ENCODE measurements at regions not wholly inside any gene's neighbourhood (a gene's known extent, or its start where the extent isn't known, plus 50 kb on each side); places are given as distances from the start of the nearest gene placed in this dataset.

DNA sequence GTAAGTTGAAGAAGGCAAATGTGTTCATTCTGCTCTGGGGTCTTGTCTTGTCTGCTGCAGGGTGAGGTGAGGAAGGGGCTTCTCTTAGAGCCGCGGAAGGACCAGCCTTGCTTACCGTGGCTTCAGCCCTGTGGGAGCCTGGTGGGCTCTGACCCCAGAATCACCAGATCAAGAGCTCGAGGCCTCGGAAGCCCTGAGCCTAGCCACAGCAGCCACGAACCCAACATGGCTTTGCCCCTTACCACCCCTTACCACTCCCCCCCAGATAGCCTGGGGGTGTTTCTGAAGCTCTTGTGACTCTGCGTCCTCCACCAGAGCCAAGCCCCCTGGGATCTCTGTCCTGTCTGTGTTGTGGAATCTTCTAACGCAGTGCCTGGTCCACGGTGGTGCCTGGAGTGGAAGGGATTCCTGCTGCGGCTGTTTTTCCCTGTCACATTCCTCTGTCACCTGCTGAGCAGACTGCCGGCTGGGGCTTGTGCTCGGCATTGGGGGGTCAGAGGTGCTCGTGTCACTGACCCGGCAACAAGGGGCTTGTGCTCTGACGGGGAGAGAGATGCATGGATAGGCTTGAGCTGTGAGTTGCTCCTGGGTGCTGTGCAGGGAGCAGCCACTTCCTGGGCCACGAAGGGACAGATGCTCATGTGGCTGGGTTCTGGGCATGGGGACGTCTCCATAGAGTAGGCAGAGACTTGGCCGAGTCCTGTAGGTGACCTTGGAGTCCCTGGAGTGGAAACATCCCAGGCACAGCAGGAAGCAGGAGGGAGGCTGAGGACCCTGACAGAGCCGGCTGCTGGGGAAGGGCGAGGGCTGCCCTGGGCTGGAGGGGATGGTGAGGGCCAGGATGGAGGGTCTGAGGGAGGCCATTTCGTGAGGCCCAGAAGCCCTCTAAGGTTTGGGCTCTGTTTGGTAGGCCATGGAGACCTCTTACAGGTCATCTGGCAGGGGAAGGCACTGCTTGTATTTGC is 316.0 kb downstream of the QKI start:
- Histone ChIP-seq H3K4me3 (no peak overlapping the region), H3K36me3 (ENCODE audit: low read depth) (no peaks in the 10 kb centered on the region), H3K4me1 (ENCODE audit: insufficient read depth) (no peaks in the 10 kb centered on the region), H3F3A (ENCODE audit: insufficient read depth) (no peaks in the 10 kb centered on the region), H3K9me2 (ENCODE audit: insufficient read depth) (no peaks in the 10 kb centered on the region), H3K9me3 (ENCODE audit: low read depth) (no peaks in the 10 kb centered on the region), H3K27ac (no peak overlapping the region), H3K79me2 (ENCODE audit: insufficient read depth) (no peaks in the 10 kb centered on the region), H3K4me2 (ENCODE audit: unreplicated experiment) (no peak overlapping the region), H2AFZ (no peak overlapping the region), H4K20me1 (ENCODE audit: insufficient read depth) (no peaks in the 10 kb centered on the region), H3K9ac (no peak overlapping the region), H3K27me3 (replicated peaks; ENCODE audit: insufficient read depth) (no peaks in the 10 kb centered on the region)
- TF ChIP-seq EZH2 (IDR thresholded peaks at IDR 0.05; ENCODE audit: insufficient read depth, poor library complexity, severe bottlenecking) (no peak), EZH2phosphoT487 (IDR thresholded peaks at IDR 0.05; ENCODE audit: insufficient read depth, low read depth) (no peak)
- WGBS, 2 experiments (ENCODE audit: low coverage in 1 of 2, low lambda C conversion rate in 2 of 2, missing lambda C conversion rate in 2 of 2), result 68 to 75% methylated on average over 19 to 21 of the region's 21 CpGs
- no peak for DNase-seq
- in situ Hi-C loops (cut with MboI), result no loop called here

DNA sequence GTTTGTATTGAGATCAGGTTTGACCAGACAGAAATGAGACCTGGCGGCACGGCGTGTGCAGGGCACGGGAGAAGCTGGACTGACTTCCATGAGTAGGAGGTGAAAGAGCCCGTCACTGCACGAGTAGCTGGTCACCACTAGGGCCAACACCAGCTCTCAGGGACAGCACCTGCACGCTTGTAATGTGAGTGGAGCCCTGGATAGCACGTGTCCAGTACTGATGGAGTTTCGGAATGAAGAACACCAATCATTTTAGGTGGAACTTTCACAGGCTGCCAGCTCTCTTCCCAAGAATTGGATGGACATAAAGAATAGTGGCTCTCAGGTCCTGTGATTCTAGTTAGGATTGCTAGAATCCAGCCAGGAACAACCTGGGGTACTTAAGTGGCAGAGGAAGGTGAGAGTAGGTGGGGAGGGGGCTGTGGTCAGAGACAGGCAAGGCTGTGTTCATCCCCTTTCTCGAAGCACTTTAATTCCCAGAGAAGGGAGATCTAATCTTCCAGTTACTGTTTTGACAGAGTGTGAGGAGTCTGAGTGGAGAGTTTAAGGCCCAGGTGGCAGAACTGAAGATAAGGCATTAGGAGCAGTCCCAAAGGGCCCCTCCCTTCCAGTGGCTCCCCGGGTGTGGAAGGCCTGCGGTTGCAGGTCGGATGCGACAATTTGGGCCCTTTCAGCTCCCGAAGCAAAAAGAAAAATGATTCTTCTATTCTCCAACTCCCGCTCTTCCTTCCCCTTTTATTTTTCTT is 314.8 kb downstream of the QKI start:
- Histone ChIP-seq H3K4me2 (ENCODE audit: unreplicated experiment) (no peak overlapping the region), H3K4me1 (ENCODE audit: insufficient read depth) (no peaks in the 10 kb centered on the region), H3K9me3 (ENCODE audit: low read depth) (no peaks in the 10 kb centered on the region), H4K20me1 (ENCODE audit: insufficient read depth) (no peaks in the 10 kb centered on the region), H3K9me2 (ENCODE audit: insufficient read depth) (no peaks in the 10 kb centered on the region), H3K36me3 (ENCODE audit: low read depth) (no peaks in the 10 kb centered on the region), H2AFZ (no peak overlapping the region), H3K27me3 (replicated peaks; ENCODE audit: insufficient read depth) (no peaks in the 10 kb centered on the region), H3K9ac (no peak overlapping the region), H3K79me2 (ENCODE audit: insufficient read depth) (no peaks in the 10 kb centered on the region), H3F3A (ENCODE audit: insufficient read depth) (no peaks in the 10 kb centered on the region), H3K27ac (no peak overlapping the region), H3K4me3 (no peak overlapping the region)
- in situ Hi-C loops (cut with MboI), result no loop called here
- TF ChIP-seq EZH2 (IDR thresholded peaks at IDR 0.05; ENCODE audit: insufficient read depth, poor library complexity, severe bottlenecking), result no peak
- TF ChIP-seq EZH2phosphoT487 (IDR thresholded peaks at IDR 0.05; ENCODE audit: insufficient read depth, low read depth), result no peak
- 77 to 78% methylated on average over 15 to 16 of the region's 16 CpGs for WGBS, 2 experiments (ENCODE audit: low coverage in 1 of 2, low lambda C conversion rate in 2 of 2, missing lambda C conversion rate in 2 of 2)
- no peak for DNase-seq

DNA sequence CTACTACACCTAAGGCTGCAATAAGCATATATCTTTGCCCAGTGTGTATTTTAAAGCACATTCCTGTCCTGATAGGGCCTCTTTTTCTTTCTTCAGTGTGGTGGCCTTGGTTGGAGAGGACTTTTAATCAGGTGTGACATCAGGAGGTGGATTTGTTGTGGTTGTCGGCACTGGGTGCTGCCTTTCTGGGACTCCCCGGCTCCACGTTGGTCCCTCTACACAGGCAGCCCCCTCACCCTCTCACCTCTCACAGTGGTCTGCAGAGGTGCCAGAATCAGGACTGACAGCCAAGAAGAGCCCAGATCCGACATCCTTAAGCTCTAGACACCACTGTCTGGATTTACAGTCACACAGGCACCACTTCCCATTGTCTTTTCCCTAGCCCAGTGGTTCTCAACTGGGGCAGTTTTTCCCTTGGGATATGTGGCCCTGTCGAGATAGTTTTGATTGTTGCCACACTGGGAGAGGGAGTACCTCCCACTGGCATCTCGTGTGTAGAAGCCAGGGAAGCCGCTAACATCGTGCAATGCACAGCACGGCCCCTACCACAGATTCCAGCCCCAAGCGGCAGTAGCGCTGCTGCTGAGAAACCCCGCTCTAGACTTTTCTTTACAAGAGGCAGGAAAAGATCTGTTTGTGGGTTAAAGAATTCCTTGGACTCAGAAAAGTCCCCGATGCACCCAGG is 314.1 kb downstream of the QKI start:
- Histone ChIP-seq H3K4me2 (ENCODE audit: unreplicated experiment) (no peak overlapping the region), H4K20me1 (ENCODE audit: insufficient read depth) (no peaks in the 10 kb centered on the region), H2AFZ (no peak overlapping the region), H3K27me3 (replicated peaks; ENCODE audit: insufficient read depth) (no peaks in the 10 kb centered on the region), H3K36me3 (ENCODE audit: low read depth) (no peaks in the 10 kb centered on the region), H3K4me3 (no peak overlapping the region), H3K27ac (no peak overlapping the region), H3K9me2 (ENCODE audit: insufficient read depth) (no peaks in the 10 kb centered on the region), H3K79me2 (ENCODE audit: insufficient read depth) (no peaks in the 10 kb centered on the region), H3K4me1 (ENCODE audit: insufficient read depth) (no peaks in the 10 kb centered on the region), H3K9ac (no peak overlapping the region), H3F3A (ENCODE audit: insufficient read depth) (no peaks in the 10 kb centered on the region), H3K9me3 (ENCODE audit: low read depth) (no peaks in the 10 kb centered on the region)
- TF ChIP-seq EZH2phosphoT487 (IDR thresholded peaks at IDR 0.05; ENCODE audit: insufficient read depth, low read depth) (no peak), EZH2 (IDR thresholded peaks at IDR 0.05; ENCODE audit: insufficient read depth, poor library complexity, severe bottlenecking) (no peak)
- DNase-seq, result no peak
- in situ Hi-C loops (cut with MboI), result no loop called here
- WGBS, 2 experiments (ENCODE audit: low coverage in 1 of 2, low lambda C conversion rate in 2 of 2, missing lambda C conversion rate in 2 of 2), result 78 to 79% methylated on average over 13 of the region's 13 CpGs

- Histone ChIP-seq H3K36me3 (ENCODE audit: low read depth) (no peaks in the 10 kb centered on the region), H3F3A (ENCODE audit: insufficient read depth) (no peaks in the 10 kb centered on the region), H2AFZ (no peak overlapping the region), H3K79me2 (ENCODE audit: insufficient read depth) (no peaks in the 10 kb centered on the region), H3K4me3 (no peak overlapping the region), H3K4me2 (ENCODE audit: unreplicated experiment) (no peak overlapping the region), H3K27ac (no peak overlapping the region), H3K9me3 (ENCODE audit: low read depth) (no peaks in the 10 kb centered on the region), H3K27me3 (replicated peaks; ENCODE audit: insufficient read depth) (no peaks in the 10 kb centered on the region), H3K9me2 (ENCODE audit: insufficient read depth) (no peaks in the 10 kb centered on the region), H3K4me1 (ENCODE audit: insufficient read depth) (no peaks in the 10 kb centered on the region), H4K20me1 (ENCODE audit: insufficient read depth) (no peaks in the 10 kb centered on the region), H3K9ac (no peak overlapping the region)
- TF ChIP-seq EZH2 (IDR thresholded peaks at IDR 0.05; ENCODE audit: insufficient read depth, poor library complexity, severe bottlenecking) (no peak), EZH2phosphoT487 (IDR thresholded peaks at IDR 0.05; ENCODE audit: insufficient read depth, low read depth) (no peak)
- 68 to 69% methylated on average over 14 of the region's 14 CpGs for WGBS, 2 experiments (ENCODE audit: low coverage in 1 of 2, low lambda C conversion rate in 2 of 2, missing lambda C conversion rate in 2 of 2)
- DNase-seq, result no peak
- in situ Hi-C loops (cut with MboI), result no loop called here
Observed at GRCh38 chr6:163726037-163726695, 311.6 kb downstream of the QKI start.
